ENCODE measurements at regions not wholly inside any gene's neighbourhood (a gene's known extent, or its start where the extent isn't known, plus 50 kb on each side); places are given as distances from the start of the nearest gene placed in this dataset.

DNA sequence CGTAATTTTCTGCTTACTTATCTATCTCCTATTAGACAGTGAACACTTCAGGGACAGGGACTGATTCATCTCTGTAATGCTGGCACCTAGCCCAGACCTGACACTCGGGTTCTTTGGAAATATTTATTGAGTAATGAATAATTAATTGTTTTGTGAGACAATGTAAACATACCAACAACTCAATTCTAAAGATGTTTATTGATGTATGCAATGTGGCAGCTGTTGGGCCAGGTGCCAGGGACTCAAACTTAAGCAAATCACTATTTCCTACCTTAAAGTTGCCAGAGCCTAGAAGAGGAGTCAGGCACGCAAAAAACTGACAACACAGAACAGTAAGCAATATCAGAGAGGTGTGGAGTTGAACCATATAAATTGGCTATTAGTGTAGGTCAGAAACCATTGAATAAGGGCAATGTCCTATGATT, 63.6 kb upstream of the BMPER start:
- TF ChIP-seq, protein P1, sequence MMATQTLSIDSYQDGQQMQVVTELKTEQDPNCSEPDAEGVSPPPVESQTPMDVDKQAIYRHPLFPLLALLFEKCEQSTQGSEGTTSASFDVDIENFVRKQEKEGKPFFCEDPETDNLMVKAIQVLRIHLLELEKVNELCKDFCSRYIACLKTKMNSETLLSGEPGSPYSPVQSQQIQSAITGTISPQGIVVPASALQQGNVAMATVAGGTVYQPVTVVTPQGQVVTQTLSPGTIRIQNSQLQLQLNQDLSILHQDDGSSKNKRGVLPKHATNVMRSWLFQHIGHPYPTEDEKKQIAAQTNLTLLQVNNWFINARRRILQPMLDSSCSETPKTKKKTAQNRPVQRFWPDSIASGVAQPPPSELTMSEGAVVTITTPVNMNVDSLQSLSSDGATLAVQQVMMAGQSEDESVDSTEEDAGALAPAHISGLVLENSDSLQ (IDR thresholded peaks at IDR 0.05) = no peak
- TF ChIP-seq SUZ12 (IDR thresholded peaks at IDR 0.05) = no peak
- TF ChIP-seq BHLHE40 (IDR thresholded peaks at IDR 0.05; ENCODE audit: borderline replicate concordance) = no peak
- no peak for TF ChIP-seq ARNT (IDR thresholded peaks at IDR 0.05)
- TF ChIP-seq ZNF384 (IDR thresholded peaks at IDR 0.05) = no peak
- TF ChIP-seq HDGF (IDR thresholded peaks at IDR 0.05; ENCODE audit: borderline replicate concordance) = no peak
- TF ChIP-seq FOXK2 (IDR thresholded peaks at IDR 0.05) = no peak
- no peak for TF ChIP-seq NFRKB (IDR thresholded peaks at IDR 0.05)
- TF ChIP-seq ELF4 (IDR thresholded peaks at IDR 0.05) = no peak
- no peak for TF ChIP-seq LEF1 (IDR thresholded peaks at IDR 0.05; ENCODE audit: borderline replicate concordance)
- TF ChIP-seq FOXM1 (IDR thresholded peaks at IDR 0.05; ENCODE audit: borderline replicate concordance) = no peak
- no peak for TF ChIP-seq CTBP1 (IDR thresholded peaks at IDR 0.05; ENCODE audit: borderline replicate concordance)
- TF ChIP-seq TARDBP (IDR thresholded peaks at IDR 0.05) = no peak
- TF ChIP-seq FOXA1 (IDR thresholded peaks at IDR 0.05) = no peak
- TF ChIP-seq L3MBTL2 (conservative IDR thresholded peaks at IDR 0.05) = no peak
- CTCF ChIA-PET = interaction anchor here (1.5 kb wide), 1 partner anchor 91 kb away, joined by 3 read pairs; no protein-coding TSS in a partner anchor
- POLR2A ChIA-PET = no interaction called here
- no peak for DNase-seq (ENCODE audit: extremely low spot score)

DNA sequence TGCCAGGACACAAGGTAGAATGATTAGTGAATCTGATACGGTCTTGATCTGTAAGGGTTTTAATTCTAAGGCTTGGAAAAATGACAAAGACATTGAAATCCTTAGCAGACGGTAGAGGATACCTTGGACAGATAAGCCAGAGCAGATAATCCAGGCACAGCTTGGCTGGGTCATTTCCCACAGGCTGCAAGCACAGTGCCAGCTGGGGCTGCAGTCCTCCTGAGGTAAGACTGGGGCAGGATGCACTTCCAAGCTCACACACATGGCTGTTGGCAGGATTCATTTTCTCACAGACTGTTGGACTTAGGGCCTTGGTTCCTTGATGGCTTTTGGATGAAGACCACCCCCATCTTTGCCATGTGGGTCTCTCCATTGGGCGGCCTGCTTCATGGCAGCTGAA, 63.2 kb upstream of the BMPER start:
- POLR2A ChIA-PET = no interaction called here
- TF ChIP-seq TARDBP (IDR thresholded peaks at IDR 0.05) (no peak), ELF4 (IDR thresholded peaks at IDR 0.05) (no peak), SP1 (IDR thresholded peaks at IDR 0.05) (no peak), ARNT (IDR thresholded peaks at IDR 0.05) (no peak), FOXM1 (IDR thresholded peaks at IDR 0.05; ENCODE audit: borderline replicate concordance) (no peak), NFRKB (IDR thresholded peaks at IDR 0.05) (no peak), FOXA1 (IDR thresholded peaks at IDR 0.05) (no peak), CTBP1 (IDR thresholded peaks at IDR 0.05; ENCODE audit: borderline replicate concordance) (no peak), LEF1 (IDR thresholded peaks at IDR 0.05; ENCODE audit: borderline replicate concordance) (no peak), ZNF384 (IDR thresholded peaks at IDR 0.05) (no peak), FOXK2 (IDR thresholded peaks at IDR 0.05) (no peak), HDGF (IDR thresholded peaks at IDR 0.05; ENCODE audit: borderline replicate concordance) (no peak), SUZ12 (IDR thresholded peaks at IDR 0.05) (no peak), L3MBTL2 (conservative IDR thresholded peaks at IDR 0.05) (no peak), BHLHE40 (IDR thresholded peaks at IDR 0.05; ENCODE audit: borderline replicate concordance) (no peak)
- TF ChIP-seq, protein P1 (IDR thresholded peaks at IDR 0.05) = no peak
- no peak for DNase-seq (ENCODE audit: extremely low spot score)
- CTCF ChIA-PET = no interaction called here

- POLR2A ChIA-PET = no interaction called here
- DNase-seq (ENCODE audit: extremely low spot score) = no peak
- CTCF ChIA-PET = no interaction called here
- no peak for TF ChIP-seq FOXK2 (IDR thresholded peaks at IDR 0.05)
- TF ChIP-seq SP1 (IDR thresholded peaks at IDR 0.05) = no peak
- no peak for TF ChIP-seq FOXA1 (IDR thresholded peaks at IDR 0.05)
- no peak for TF ChIP-seq L3MBTL2 (conservative IDR thresholded peaks at IDR 0.05)
- no peak for TF ChIP-seq NFRKB (IDR thresholded peaks at IDR 0.05)
- no peak for TF ChIP-seq HDGF (IDR thresholded peaks at IDR 0.05; ENCODE audit: borderline replicate concordance)
- no peak for TF ChIP-seq ARNT (IDR thresholded peaks at IDR 0.05)
- TF ChIP-seq, protein P1 (IDR thresholded peaks at IDR 0.05) = no peak
- no peak for TF ChIP-seq FOXM1 (IDR thresholded peaks at IDR 0.05; ENCODE audit: borderline replicate concordance)
- no peak for TF ChIP-seq CTBP1 (IDR thresholded peaks at IDR 0.05; ENCODE audit: borderline replicate concordance)
- TF ChIP-seq TARDBP (IDR thresholded peaks at IDR 0.05) = no peak
- no peak for TF ChIP-seq SUZ12 (IDR thresholded peaks at IDR 0.05)
- no peak for TF ChIP-seq BHLHE40 (IDR thresholded peaks at IDR 0.05; ENCODE audit: borderline replicate concordance)
- TF ChIP-seq LEF1 (IDR thresholded peaks at IDR 0.05; ENCODE audit: borderline replicate concordance) = no peak
- no peak for TF ChIP-seq ELF4 (IDR thresholded peaks at IDR 0.05)
- no peak for TF ChIP-seq ZNF384 (IDR thresholded peaks at IDR 0.05)
Observed at GRCh38 chr7:33845991-33846509, 59.3 kb upstream of the BMPER start.

- TF ChIP-seq FOXK2 (IDR thresholded peaks at IDR 0.05) (no peak), TARDBP (IDR thresholded peaks at IDR 0.05) (no peak)
- ChIA-PET POLR2A (no interaction called here), CTCF (interaction anchor here (0.5 kb wide), 1 partner anchor 12 kb away, joined by 3 read pairs; no protein-coding TSS in a partner anchor)
- no peak for DNase-seq (ENCODE audit: extremely low spot score)
Observed at GRCh38 chr7:33849004-33849403, 56.3 kb upstream of the BMPER start.

DNA sequence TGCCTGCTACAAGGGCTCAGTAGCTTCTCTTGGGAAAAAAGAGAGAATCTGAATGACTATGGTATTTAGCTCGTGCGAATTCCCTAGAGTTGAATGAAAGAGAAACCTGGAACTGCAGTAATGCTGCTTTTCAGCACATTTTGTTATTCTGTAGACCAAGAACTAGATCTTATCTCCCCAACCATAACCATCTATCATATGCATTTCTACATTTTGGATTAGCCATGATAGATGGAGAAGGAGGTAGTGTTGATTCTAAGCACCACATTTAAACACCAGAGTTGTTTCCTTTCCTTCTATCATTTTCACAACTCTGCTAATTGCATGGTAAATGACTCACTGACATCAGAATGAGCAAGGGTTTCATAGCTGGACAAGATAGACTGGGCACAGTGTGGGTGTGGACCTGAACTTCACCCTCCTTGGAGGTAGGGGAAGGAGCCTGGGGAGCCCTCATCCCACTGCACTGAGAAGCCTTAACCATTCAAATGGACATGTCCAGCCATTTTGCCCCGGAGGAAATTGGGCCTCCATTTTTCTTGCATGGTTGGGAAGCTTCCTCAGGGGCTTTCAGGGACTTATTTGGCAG, 55.3 kb upstream of the BMPER start:
- CTCF ChIA-PET = no interaction called here

DNA sequence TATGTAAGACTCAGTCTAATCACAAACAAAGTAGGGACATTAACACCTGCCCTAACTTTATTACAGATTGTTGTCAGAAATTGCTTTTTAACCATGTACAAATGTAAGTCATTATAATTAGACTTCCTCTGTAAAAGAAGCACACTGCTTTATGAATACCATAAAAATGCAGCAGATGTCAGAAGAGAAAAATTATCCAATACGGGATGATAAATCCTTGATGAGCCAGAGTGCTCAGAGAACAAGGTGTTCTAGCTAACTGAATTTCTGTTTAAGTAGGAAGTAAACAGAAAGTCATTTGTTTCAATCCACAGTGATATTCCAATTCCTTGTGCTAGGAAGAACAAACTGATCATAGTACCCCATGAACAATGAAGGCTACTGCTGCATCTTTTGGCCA, 54.6 kb upstream of the BMPER start:
- ChIA-PET CTCF (no interaction called here), POLR2A (no interaction called here)
- TF ChIP-seq SUZ12 (IDR thresholded peaks at IDR 0.05) (no peak), CTBP1 (IDR thresholded peaks at IDR 0.05; ENCODE audit: borderline replicate concordance) (no peak), L3MBTL2 (conservative IDR thresholded peaks at IDR 0.05) (no peak), ARNT (IDR thresholded peaks at IDR 0.05) (no peak), SP1 (IDR thresholded peaks at IDR 0.05) (no peak), BHLHE40 (IDR thresholded peaks at IDR 0.05; ENCODE audit: borderline replicate concordance) (no peak), ZNF384 (IDR thresholded peaks at IDR 0.05) (no peak), ELF4 (IDR thresholded peaks at IDR 0.05) (no peak), FOXA1 (IDR thresholded peaks at IDR 0.05) (no peak), FOXM1 (IDR thresholded peaks at IDR 0.05; ENCODE audit: borderline replicate concordance) (no peak), NFRKB (IDR thresholded peaks at IDR 0.05) (no peak)
- TF ChIP-seq, protein P1 (IDR thresholded peaks at IDR 0.05) = no peak
- no peak for DNase-seq (ENCODE audit: extremely low spot score)

More for the DNA sequence above, 55.3 kb upstream of the BMPER start:
- DNase-seq (ENCODE audit: extremely low spot score) = no peak
- TF ChIP-seq HDGF (IDR thresholded peaks at IDR 0.05; ENCODE audit: borderline replicate concordance) (no peak), SUZ12 (IDR thresholded peaks at IDR 0.05) (no peak), BHLHE40 (IDR thresholded peaks at IDR 0.05; ENCODE audit: borderline replicate concordance) (no peak), FOXK2 (IDR thresholded peaks at IDR 0.05) (no peak), ELF4 (IDR thresholded peaks at IDR 0.05) (no peak), SP1 (IDR thresholded peaks at IDR 0.05) (no peak), LEF1 (IDR thresholded peaks at IDR 0.05; ENCODE audit: borderline replicate concordance) (no peak)
- POLR2A ChIA-PET = no interaction called here
